ENCODE measurements at regions not wholly inside any gene's neighbourhood (a gene's known extent, or its start where the extent isn't known, plus 50 kb on each side); places are given as distances from the start of the nearest gene placed in this dataset.
A peak's percentile ranks its signal among the peaks of the same experiment; 100 is the strongest.

DNA sequence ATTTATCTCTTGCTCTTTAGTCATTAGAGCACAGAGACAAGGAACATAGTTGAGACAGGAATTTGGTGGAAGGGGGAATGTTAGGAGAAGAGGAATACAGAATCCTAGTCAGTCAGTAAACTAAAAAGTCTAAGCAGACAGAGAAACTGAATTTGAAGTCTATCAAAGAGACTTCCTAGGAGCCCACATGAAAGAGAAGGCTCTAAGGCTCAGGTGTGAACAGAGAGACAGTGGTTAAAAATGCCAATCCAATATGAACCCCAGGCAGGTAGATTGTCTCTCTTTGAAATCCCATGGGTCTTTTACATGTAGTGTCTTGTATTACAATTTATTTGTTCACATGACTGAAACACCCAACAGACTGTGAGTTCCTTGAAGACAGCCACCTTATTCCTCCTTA lies 77.8 kb upstream of the NFKB1 start:
- Histone ChIP-seq H3K9me3 (peaks cover 7% of the 10 kb centered on the region), H3K27me3 (ENCODE audit: low read depth) (no peaks in the 10 kb centered on the region), H3K27ac (no peak overlapping the region), H3K4me1 (no peaks in the 10 kb centered on the region), H3K36me3 (no peaks in the 10 kb centered on the region), H3K4me3 (no peak overlapping the region)
- ATAC-seq (no peak), DNase-seq (no peak)
- intact Hi-C loops (cut with DNase I), result no loop called here
- TF ChIP-seq, protein P1, sequence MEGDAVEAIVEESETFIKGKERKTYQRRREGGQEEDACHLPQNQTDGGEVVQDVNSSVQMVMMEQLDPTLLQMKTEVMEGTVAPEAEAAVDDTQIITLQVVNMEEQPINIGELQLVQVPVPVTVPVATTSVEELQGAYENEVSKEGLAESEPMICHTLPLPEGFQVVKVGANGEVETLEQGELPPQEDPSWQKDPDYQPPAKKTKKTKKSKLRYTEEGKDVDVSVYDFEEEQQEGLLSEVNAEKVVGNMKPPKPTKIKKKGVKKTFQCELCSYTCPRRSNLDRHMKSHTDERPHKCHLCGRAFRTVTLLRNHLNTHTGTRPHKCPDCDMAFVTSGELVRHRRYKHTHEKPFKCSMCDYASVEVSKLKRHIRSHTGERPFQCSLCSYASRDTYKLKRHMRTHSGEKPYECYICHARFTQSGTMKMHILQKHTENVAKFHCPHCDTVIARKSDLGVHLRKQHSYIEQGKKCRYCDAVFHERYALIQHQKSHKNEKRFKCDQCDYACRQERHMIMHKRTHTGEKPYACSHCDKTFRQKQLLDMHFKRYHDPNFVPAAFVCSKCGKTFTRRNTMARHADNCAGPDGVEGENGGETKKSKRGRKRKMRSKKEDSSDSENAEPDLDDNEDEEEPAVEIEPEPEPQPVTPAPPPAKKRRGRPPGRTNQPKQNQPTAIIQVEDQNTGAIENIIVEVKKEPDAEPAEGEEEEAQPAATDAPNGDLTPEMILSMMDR (IDR thresholded peaks at IDR 0.05), result no peak

- DNase-seq (no peak), ATAC-seq (no peak)
- Histone ChIP-seq H3K27me3 (ENCODE audit: low read depth) (no peaks in the 10 kb centered on the region), H3K36me3 (no peaks in the 10 kb centered on the region), H3K9me3 (peaks cover 7% of the 10 kb centered on the region), H3K4me3 (no peak overlapping the region), H3K4me1 (peaks cover 9% of the 10 kb centered on the region), H3K27ac (no peak overlapping the region)
- intact Hi-C loops (cut with DNase I), result no loop called here
- TF ChIP-seq, protein P1 (IDR thresholded peaks at IDR 0.05), result no peak
Measured at GRCh38 chr4:102427371-102427998, 73.7 kb upstream of the NFKB1 start.

DNA sequence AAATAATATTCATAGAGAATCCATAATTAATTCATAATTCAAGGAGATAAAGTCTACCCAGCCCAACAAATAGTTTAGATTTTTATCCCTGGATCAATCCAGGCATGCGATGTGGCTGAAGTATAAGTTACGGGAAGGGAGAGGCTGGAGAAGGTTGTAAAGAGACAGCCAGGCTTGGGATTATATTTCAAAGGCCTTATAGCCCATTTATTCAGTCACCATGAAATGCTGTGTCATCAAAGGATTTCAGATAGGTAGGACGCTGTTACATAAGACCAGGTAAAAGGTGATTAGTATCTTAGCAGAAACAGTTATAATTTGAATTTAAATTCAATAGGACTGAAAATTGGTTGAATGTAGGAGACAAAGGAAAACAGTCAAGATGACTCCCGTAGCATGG lies 73.0 kb upstream of the NFKB1 start:
- intact Hi-C loops (cut with DNase I), result no loop called here
- Histone ChIP-seq H3K36me3 (no peaks in the 10 kb centered on the region), H3K4me1 (peaks cover 9% of the 10 kb centered on the region)

DNA sequence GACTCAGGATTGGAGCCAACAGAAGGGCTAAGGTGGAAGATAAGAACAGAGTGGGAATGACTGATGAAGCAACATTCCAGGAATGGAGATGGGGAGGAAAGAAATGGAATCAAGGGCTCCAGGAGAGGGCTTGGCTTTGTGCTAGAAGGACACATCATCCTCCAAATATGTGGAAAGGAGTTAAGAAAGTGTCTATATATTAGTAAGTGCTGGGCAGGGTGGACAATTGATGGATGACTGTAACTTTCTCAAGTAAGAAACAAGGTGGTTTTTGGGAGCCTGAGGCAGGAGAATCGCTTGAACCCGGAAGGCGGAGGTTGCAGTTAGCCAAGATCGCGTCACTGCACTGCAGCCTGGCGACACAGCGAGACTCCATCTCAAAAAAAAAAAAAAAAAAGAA lies 71.6 kb upstream of the NFKB1 start:
- intact Hi-C loops (cut with DNase I), result no loop called here
- DNase-seq, result no peak
- Histone ChIP-seq H3K27ac (no peak overlapping the region), H3K4me1 (peaks cover 9% of the 10 kb centered on the region), H3K9me3 (no peaks in the 10 kb centered on the region), H3K4me3 (no peak overlapping the region), H3K27me3 (ENCODE audit: low read depth) (no peaks in the 10 kb centered on the region), H3K36me3 (no peaks in the 10 kb centered on the region)
- TF ChIP-seq, protein P1 (IDR thresholded peaks at IDR 0.05), result no peak
- ATAC-seq, result no peak

More for the DNA sequence above, 73.0 kb upstream of the NFKB1 start:
- no peak overlapping the region for H3K4me3 ChIP-seq
- DNase-seq (no peak), ATAC-seq (no peak)
- peaks cover under 1% of the 10 kb centered on the region for H3K9me3 ChIP-seq
- TF ChIP-seq, protein P1 (IDR thresholded peaks at IDR 0.05), result no peak
- no peaks in the 10 kb centered on the region for H3K27me3 ChIP-seq (ENCODE audit: low read depth)
- no peak overlapping the region for H3K27ac ChIP-seq

GRCh38 chr4:102430461-102430910 lies 70.7 kb upstream of the NFKB1 start:
- Histone ChIP-seq H3K9me3 (no peaks in the 10 kb centered on the region), H3K4me3 (peak overlapping the region; percentile 60), H3K27ac (peak overlapping the region; percentile 61), H3K27me3 (ENCODE audit: low read depth) (no peaks in the 10 kb centered on the region), H3K4me1 (peaks cover 9% of the 10 kb centered on the region), H3K36me3 (no peaks in the 10 kb centered on the region)
- TF ChIP-seq, protein P1 (IDR thresholded peaks at IDR 0.05), result no peak
- DNase-seq (no peak), ATAC-seq (peak in 1 of 2 donors; percentile 59)
- intact Hi-C loops (cut with DNase I), result no loop called here
